NCI-H82 treated with DMSO at 0.1 percent for 48 hours (cell line): ENCODE measurements at regions not wholly inside any gene's neighbourhood (a gene's known extent, or its start where the extent isn't known, plus 50 kb on each side); places are given as distances from the start of the nearest gene placed in this dataset.

Experiments
- DNase-seq: peaks from one replicate; lab custom pipeline; 2025; ENCODE audit not compliant: unreplicated experiment; lab: John Stamatoyannopoulos, UW

DNA sequence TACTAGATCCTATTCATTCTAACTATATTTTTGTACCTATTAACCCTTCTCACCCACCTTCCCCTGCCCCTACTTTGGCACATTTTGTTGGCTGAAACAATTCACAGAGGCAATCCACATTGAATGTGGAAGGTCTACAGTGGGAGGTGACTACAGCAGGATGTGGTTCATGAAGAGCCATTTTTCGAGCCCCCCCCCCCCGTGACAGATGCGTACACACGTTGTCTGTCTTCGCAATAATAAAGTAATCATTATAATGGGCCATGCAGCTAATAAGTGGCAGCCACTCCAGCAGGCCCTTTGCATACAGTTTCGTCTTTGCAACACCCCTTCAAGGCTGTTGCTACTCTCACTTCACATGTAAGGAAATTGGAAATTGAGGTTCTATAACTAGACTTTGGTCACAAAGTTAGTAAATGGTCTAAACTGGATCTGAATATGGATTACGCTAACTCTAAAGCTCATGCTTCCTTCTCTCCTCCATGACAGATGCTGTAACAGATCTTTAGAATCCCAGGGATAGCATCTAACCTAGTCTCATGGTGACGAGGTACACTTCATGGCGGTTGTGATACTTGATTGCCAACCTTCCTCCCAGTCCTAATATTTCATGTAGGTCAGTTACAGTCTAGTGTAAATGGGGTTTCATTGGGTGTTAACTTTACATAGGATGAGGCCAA lies 176.8 kb downstream of the MYCN start:
- DNase-seq = no peak

DNA sequence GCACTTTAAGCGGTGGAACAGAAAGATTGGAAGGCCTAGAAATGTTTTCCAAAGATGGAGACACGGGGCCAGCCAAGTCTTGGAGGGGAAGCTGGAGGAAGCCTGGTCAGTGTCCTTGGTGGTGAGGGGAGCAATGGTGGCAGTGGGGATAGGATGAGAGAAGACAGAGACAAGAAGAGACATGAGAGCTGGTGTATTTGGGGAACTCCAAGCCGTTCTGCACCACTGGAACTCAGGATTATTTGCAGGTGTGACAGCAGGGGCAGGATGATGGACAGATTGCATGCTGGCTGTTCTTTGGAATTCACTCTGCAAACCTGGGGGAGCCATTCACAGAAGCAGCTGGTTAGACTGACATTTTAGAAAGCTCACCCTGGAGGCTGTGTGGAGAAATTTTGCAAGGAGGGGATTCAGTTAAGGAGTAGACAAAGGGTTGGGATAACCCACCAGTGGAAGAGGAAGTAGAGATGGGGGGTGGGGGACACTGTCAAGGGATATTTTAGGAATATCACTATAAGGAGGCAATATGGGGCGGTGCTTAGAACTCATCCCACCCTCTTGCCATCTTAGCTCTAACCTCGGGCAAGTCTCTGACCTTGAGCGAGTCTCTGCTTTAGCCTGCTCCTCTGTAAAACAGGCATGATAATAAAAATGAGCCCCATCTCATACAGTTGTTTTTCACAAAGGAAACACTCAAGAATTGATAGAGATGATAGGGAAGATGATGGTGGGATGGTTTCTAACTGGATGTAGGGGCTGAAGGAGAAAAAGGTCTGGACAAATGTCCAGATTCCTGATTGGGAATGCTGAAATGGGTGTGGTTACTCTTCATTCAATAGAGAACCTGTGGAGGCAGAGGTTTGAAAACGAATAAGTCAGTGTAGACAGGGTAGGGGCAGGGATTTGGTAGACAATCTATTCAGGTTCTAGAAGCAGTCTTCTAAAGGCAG lies 175.8 kb downstream of the MYCN start:
- no peak for DNase-seq

GRCh38 chr2:16115291-16115690 lies 174.9 kb downstream of the MYCN start:
- DNase-seq = no peak

- DNase-seq = no peak
Measured at GRCh38 chr2:16114836-16115235, 174.5 kb downstream of the MYCN start.

GRCh38 chr2:16114070-16114469 lies 173.7 kb downstream of the MYCN start:
- no peak for DNase-seq

DNA sequence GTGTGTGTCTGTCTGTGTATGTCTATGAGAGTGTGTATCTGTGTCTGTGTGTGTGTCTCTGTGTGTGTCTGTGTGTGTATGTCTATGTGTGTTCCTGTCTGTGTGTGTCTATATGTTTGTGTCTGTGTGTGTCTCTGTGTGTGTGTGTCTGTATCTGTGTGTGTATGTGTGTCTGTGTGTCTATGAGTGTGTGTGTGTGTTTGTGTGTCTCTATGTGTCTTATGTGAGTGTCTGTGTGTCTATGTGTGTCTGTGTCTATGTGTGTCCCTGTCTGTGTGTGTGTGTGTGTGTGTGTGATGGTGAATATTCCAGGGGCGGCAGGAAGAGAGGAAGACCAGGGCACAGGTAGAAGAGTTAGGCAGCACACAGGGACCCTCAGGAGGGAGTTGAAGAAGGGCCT lies 173.2 kb downstream of the MYCN start:
- no peak for DNase-seq

- DNase-seq = no peak
Measured at GRCh38 chr2:16112972-16113560, 172.7 kb downstream of the MYCN start.

- no peak for DNase-seq
Measured at GRCh38 chr2:16112251-16112971, 172.1 kb downstream of the MYCN start.

DNA sequence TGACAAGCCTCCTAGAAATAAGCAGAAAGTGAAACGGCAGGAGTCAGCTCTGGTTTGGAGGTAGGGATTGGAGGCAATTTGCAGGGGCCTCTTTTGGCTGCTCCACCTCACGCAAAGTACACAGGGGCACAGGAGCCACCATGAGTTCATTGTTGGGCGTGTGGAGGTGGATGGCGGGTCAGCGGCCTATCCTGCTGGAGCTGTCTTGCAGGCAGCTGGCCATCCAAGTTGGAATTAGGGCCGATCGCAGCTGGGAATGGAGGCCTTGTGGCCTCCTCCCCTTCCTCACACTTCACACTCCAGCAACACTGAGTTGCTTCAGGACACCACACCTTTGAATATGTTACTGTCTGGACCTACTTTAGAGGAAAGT lies 171.5 kb downstream of the MYCN start:
- no peak for DNase-seq

- no peak for DNase-seq
Measured at GRCh38 chr2:16109821-16110310, 169.5 kb downstream of the MYCN start.

DNA sequence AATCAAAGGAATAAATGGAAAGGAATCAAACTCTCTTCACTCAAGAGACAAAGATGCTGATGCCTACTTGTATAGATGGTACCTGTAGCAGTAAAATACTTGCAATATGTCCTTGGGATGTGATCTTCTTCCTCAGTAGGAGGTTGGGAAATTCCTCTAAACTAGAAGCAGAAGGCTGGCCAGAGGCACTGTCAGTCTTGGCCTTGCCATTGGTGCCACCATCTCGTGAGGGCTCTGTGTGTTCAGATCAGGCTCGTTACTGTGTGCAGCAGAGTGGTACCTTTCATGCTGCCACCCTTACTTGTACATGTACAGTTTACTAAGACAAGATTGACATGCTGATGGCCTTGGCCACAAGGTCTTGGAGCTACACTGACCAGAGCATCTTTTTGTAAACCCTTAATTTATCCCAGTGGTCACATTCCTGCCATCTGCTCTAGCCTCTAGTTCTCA lies 169.0 kb downstream of the MYCN start:
- no peak for DNase-seq

- no peak for DNase-seq
Measured at GRCh38 chr2:16107246-16107645, 166.9 kb downstream of the MYCN start.

- DNase-seq = no peak
Measured at GRCh38 chr2:16106619-16107018, 166.3 kb downstream of the MYCN start.

- DNase-seq = peak; percentile 25
Measured at GRCh38 chr2:16105669-16106281, 165.4 kb downstream of the MYCN start.

DNA sequence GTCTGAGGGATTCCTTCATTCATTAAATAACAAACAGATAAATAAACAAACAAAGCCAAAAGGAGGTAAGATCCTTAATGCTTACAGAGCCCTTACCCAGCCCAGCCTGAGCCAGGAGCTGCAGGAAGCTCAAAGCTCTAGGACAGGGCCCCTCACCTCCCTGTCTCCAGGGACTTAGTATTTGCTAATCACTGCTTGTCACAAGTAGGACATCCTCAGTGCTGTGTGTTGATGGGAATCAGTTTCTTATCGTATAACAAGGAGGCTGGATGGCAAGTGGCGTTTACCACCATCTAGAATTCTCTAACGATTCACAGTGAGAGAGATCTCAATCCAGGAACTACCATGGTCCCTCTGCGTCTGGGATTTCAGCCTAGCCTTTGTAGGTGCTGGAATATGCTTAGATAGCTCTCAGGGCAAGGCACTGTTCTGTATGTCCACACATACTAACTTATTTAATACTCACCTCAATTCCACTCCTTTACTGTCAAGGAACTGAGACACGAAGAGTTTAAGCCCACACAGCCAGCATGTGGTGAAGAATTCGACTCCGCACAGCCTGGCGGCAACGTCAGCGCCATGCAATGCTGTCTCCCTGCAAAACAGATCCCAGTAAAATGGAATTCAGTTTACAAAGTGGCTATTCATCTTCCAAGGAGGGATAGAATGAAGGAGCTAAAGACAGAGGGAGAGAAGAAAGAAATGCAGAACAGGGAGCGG lies 164.8 kb downstream of the MYCN start:
- peak; percentile 28 for DNase-seq

GRCh38 chr2:16104315-16104948 lies 164.1 kb downstream of the MYCN start:
- DNase-seq = no peak

DNA sequence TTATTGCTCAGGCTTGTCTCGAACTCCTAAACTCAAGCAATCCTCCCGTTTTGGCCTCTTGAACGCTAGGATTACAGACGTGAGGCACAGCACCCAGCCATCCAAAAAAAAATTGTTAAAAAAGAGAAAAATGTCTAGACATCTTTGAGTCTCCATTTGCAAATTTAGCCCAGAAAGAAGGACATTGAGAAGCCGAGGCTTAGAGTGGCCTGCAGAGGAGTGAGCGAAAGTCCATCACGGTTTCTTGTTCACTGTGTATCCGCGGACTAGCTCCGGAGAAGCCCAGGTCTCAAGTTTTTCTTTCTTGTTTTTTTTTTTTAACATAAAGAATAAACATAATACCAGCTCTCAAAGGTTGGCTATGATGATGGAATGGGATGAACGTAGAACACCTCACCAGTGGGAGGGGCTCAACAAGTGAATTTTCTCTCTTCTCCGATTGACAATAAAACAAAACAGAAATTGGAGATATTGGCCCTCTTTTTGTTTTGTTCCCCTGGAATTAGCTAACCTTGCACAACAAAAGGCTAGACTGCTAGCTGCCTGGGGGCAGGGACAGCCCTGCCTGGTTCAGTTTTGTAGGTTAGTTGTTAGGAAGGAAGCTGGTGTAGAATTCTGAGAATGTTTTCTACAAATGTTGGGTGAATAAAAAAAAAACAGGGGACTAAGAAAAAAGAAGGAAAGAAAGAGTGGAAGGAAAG lies 163.4 kb downstream of the MYCN start:
- DNase-seq = no peak

- DNase-seq = no peak
Measured at GRCh38 chr2:16102976-16103380, 162.6 kb downstream of the MYCN start.
